A673 (cell line): ENCODE measurements at regions not wholly inside any gene's neighbourhood (a gene's known extent, or its start where the extent isn't known, plus 50 kb on each side); places are given as distances from the start of the nearest gene placed in this dataset.

Experiments used
- CTCF ChIP-seq: fragments of 300-800, 200-600 bp; sonication (generic); conservative IDR thresholded peaks from 2 replicates; pipeline ENCODE4 v1.5.1; 2017; ENCODE audit warnings: low read depth, mild to moderate bottlenecking, antibody characterized with exemption, low read length, moderate library complexity, mixed read lengths
- EZH2 ChIP-seq: fragments of 200-600 bp; sonication (generic); IDR thresholded peaks from 2 replicates; pipeline ENCODE4 v1.6.1; 2017; ENCODE audit warnings: borderline replicate concordance, low read depth, mild to moderate bottlenecking, mixed read lengths, antibody characterized with exemption, low read length; ENCODE audit not compliant: poor library complexity, severe bottlenecking

DNA sequence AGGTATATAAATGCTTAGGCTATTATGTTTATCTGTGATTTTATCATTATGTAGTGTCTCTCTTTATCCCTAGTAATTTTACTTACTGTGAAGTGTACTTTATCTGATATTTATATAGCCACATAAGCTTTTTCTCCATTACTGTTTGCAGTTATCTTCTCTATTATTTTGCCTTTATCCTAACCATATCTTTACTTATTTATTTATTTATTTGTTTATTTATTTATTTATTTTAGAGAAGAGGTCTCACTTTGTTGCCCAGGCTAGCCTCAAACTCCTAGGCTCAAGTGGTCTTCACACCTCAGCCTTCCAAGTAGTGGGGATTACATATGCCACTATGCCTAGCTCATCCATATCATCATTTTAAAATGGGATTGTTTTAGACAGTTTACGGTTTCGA is 331.8 kb downstream of the C7orf25 start:
- TF ChIP-seq CTCF = no peak
- no peak for TF ChIP-seq EZH2
